ENCODE measurements at regions not wholly inside any gene's neighbourhood (a gene's known extent, or its start where the extent isn't known, plus 50 kb on each side); places are given as distances from the start of the nearest gene placed in this dataset.

GRCh38 chr22:44618400-44618799 lies 83.6 kb upstream of the PRR5 start:
- TF ChIP-seq CREB5 (CRISPR knock-in tag; IDR thresholded peaks at IDR 0.05; ENCODE audit: low read depth) (no peak), PATZ1 (CRISPR knock-in tag; IDR thresholded peaks at IDR 0.05; ENCODE audit: borderline replicate concordance) (no peak), POU6F1 (CRISPR knock-in tag; IDR thresholded peaks at IDR 0.05; ENCODE audit: borderline replicate concordance, low read depth) (no peak), ZNF8 (CRISPR knock-in tag; IDR thresholded peaks at IDR 0.05) (no peak), ZNF565 (CRISPR knock-in tag; conservative IDR thresholded peaks at IDR 0.05; ENCODE audit: low read depth) (no peak), PPARA (CRISPR knock-in tag; IDR thresholded peaks at IDR 0.05; ENCODE audit: borderline replicate concordance) (no peak), RARB (CRISPR knock-in tag; IDR thresholded peaks at IDR 0.05) (no peak), ZFP3 (CRISPR knock-in tag; IDR thresholded peaks at IDR 0.05) (no peak), OSR1 (CRISPR knock-in tag; IDR thresholded peaks at IDR 0.05) (no peak), CSDC2 (CRISPR knock-in tag; IDR thresholded peaks at IDR 0.05) (no peak), TSHZ2 (CRISPR knock-in tag; IDR thresholded peaks at IDR 0.05) (no peak), BACH2 (CRISPR knock-in tag; IDR thresholded peaks at IDR 0.05; ENCODE audit: borderline replicate concordance) (no peak), TCF4 (CRISPR knock-in tag; IDR thresholded peaks at IDR 0.05; ENCODE audit: borderline replicate concordance) (no peak), ESRRG (CRISPR knock-in tag; IDR thresholded peaks at IDR 0.05) (no peak)
- no peak for ATAC-seq

- no peak for ATAC-seq
- TF ChIP-seq POU6F1 (CRISPR knock-in tag; IDR thresholded peaks at IDR 0.05; ENCODE audit: borderline replicate concordance, low read depth) (no peak), PPARA (CRISPR knock-in tag; IDR thresholded peaks at IDR 0.05; ENCODE audit: borderline replicate concordance) (no peak)
Measured at GRCh38 chr22:44617828-44618227, 84.2 kb upstream of the PRR5 start.

GRCh38 chr22:44616882-44617655 lies 84.9 kb upstream of the PRR5 start:
- no peak for ATAC-seq
- no peak for TF ChIP-seq OSR1 (CRISPR knock-in tag; IDR thresholded peaks at IDR 0.05)

GRCh38 chr22:44616461-44616860 lies 85.5 kb upstream of the PRR5 start:
- ATAC-seq = no peak
- TF ChIP-seq RARB (CRISPR knock-in tag; IDR thresholded peaks at IDR 0.05) = no peak
- no peak for TF ChIP-seq ARNTL (CRISPR knock-in tag; IDR thresholded peaks at IDR 0.05; ENCODE audit: borderline replicate concordance, low read depth)
- TF ChIP-seq ZNF70 (CRISPR knock-in tag; IDR thresholded peaks at IDR 0.05) = no peak
- TF ChIP-seq GLIS3 (CRISPR knock-in tag; IDR thresholded peaks at IDR 0.05) = no peak
- no peak for TF ChIP-seq CSRNP3 (CRISPR knock-in tag; IDR thresholded peaks at IDR 0.05)
- TF ChIP-seq ZNF565 (CRISPR knock-in tag; conservative IDR thresholded peaks at IDR 0.05; ENCODE audit: low read depth) = no peak
- TF ChIP-seq POU6F1 (CRISPR knock-in tag; IDR thresholded peaks at IDR 0.05; ENCODE audit: borderline replicate concordance, low read depth) = no peak
- no peak for TF ChIP-seq CREB5 (CRISPR knock-in tag; IDR thresholded peaks at IDR 0.05; ENCODE audit: low read depth)
